Activated CD8-positive, alpha-beta memory T cell treated with anti-CD3 and anti-CD28 coated beads, Interleukin-2, amount 50 U/mL, for 24 hours (primary cell): ENCODE measurements at regions not wholly inside any gene's neighbourhood (a gene's known extent, or its start where the extent isn't known, plus 50 kb on each side); places are given as distances from the start of the nearest gene placed in this dataset.
"Not testable (repeated sequence)": the region's sequence is repeated elsewhere in the genome, so short reads cannot be mapped to it uniquely, and the experiment has no call there.

ENCODE experiments used
- DNase-seq: peaks from one replicate; pipeline ENCODE4 v3.0.0-alpha.2; 2020; ENCODE audit errors: extremely low read depth

- DNase-seq: no peak
Observed at GRCh38 chr17:73847952-73848351, 203.7 kb upstream of the SDK2 start.

- DNase-seq: no peak
Observed at GRCh38 chr17:73850426-73850825, 206.2 kb upstream of the SDK2 start.

- DNase-seq: no peak
Observed at GRCh38 chr17:73851091-73851490, 206.8 kb upstream of the SDK2 start.

- no peak for DNase-seq
Observed at GRCh38 chr17:73851921-73852320, 207.7 kb upstream of the SDK2 start.

- no peak for DNase-seq
Observed at GRCh38 chr17:73855720-73856333, 211.6 kb upstream of the SDK2 start.

GRCh38 chr17:73856556-73856955 lies 212.3 kb upstream of the SDK2 start:
- no peak for DNase-seq

GRCh38 chr17:73859439-73860008 lies 215.3 kb upstream of the SDK2 start:
- not testable (repeated sequence) for DNase-seq

GRCh38 chr17:73861543-73861942 lies 217.3 kb upstream of the SDK2 start:
- no peak for DNase-seq

GRCh38 chr17:73863761-73864535 lies 219.7 kb upstream of the SDK2 start:
- DNase-seq: no peak

GRCh38 chr17:73865831-73866230 lies 221.6 kb upstream of the SDK2 start:
- no peak for DNase-seq

GRCh38 chr17:73867056-73867455 lies 222.8 kb upstream of the SDK2 start:
- DNase-seq: no peak

- DNase-seq: no peak
Observed at GRCh38 chr17:73870068-73870467, 225.8 kb upstream of the SDK2 start.

GRCh38 chr17:73870473-73870872 lies 226.2 kb upstream of the SDK2 start:
- no peak for DNase-seq

GRCh38 chr17:73872816-73873215 lies 228.6 kb upstream of the SDK2 start:
- no peak for DNase-seq

- no peak for DNase-seq
Observed at GRCh38 chr17:73874008-73874720, 229.9 kb upstream of the SDK2 start.

- DNase-seq: no peak
Observed at GRCh38 chr17:73875346-73875745, 231.1 kb upstream of the SDK2 start.

GRCh38 chr17:73877962-73878361 lies 233.7 kb upstream of the SDK2 start:
- no peak for DNase-seq

- DNase-seq: no peak
Observed at GRCh38 chr17:73878923-73879322, 234.7 kb upstream of the SDK2 start.

GRCh38 chr17:73879987-73880386 lies 235.7 kb upstream of the SDK2 start:
- no peak for DNase-seq

- DNase-seq: no peak
Observed at GRCh38 chr17:73882590-73882989, 238.3 kb upstream of the SDK2 start.

- DNase-seq: no peak
Observed at GRCh38 chr17:73883175-73883574, 238.9 kb upstream of the SDK2 start.

GRCh38 chr17:73887739-73888138 lies 243.5 kb upstream of the SDK2 start:
- DNase-seq: no peak

GRCh38 chr17:73888862-73889261 lies 244.6 kb upstream of the SDK2 start:
- no peak for DNase-seq
